HG02642 (cell line): ENCODE measurements at regions not wholly inside any gene's neighbourhood (a gene's known extent, or its start where the extent isn't known, plus 50 kb on each side); places are given as distances from the start of the nearest gene placed in this dataset.
"Not testable (repeated sequence)": the region's sequence is repeated elsewhere in the genome, so short reads cannot be mapped to it uniquely, and the experiment has no call there.

Experiments used
- ATAC-seq: cut with Tn5 transposase; IDR thresholded peaks from one replicate; pipeline ENCODE4 v1.9.1; 2021; ENCODE audit warnings: mild to moderate bottlenecking; ENCODE audit not compliant: unreplicated experiment, poor library complexity

DNA sequence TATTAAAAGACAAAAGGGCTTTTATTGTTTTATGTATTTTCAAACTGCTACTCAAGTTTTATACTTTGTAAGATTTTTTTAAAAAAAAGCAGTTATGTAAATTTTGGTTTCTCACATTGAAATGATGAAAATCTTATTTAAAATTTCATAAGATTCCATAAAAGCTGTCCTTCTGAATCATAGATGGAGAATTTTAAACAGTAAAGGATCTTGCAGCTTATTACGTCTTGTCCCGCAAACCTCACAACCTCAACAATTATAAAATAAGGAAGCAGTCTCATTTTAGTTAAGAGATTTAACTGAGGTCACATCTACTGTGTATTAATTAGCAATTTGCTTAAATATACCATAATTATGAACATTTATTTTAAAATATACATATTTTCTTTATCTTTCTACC, 581.0 kb upstream of the SPRY2 start:
- ATAC-seq, result no peak

DNA sequence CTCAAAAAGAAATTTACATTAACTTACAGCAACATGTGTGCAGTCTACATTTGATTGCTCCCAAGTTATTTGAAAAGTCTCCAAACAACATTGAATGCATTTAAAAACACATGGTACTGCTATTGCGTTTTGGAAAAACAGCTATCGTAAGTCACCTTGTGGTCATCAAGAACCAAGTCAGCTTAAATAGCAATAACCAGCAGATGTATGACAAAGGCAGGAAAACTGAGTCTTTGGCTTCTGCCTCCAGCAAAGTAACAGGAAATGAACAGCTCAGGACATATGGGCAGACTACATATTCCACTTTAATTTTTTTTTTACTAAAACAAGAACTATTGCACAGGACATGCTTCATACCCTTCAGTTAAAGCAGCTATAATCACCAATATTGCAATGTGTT, 580.6 kb upstream of the SPRY2 start:
- no peak for ATAC-seq

DNA sequence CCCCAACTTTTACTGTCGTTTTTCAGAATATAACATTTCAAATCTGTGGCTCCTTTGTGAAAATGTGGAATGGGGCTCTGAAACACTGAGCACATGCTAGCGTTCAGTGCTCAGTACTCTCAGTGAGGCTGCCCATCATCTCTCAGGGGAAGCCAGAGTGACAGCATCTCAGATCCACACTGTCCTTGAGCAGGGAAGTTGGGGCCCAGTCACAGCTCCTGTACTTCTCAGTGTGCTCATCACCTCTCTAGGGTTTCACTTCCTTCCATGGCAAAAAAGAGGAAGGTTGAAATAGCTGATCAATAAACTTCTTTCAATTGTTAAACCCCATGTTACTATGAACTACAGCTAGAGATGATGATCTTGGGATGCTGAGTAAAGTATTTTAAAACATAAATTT, 565.9 kb upstream of the SPRY2 start:
- no peak for ATAC-seq

DNA sequence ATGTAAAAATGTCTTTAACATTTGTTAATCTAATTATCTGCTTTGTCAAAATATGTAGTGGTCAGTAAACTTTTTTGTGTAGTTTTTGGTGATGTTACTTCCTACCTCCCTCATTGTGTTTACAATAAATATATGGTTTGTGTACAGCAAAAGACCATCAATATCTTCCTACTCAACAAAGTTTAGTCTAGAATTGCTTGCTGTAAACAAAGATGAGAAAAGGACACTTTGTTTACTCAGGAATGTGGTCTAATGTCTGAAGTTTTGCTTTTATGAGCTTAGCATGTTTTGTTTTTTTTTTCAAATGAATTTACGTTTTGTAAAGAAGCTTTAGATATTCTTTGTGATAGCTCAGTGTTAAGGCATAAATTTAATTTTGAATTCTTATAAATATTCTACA, 563.5 kb upstream of the SPRY2 start:
- ATAC-seq, result no peak

DNA sequence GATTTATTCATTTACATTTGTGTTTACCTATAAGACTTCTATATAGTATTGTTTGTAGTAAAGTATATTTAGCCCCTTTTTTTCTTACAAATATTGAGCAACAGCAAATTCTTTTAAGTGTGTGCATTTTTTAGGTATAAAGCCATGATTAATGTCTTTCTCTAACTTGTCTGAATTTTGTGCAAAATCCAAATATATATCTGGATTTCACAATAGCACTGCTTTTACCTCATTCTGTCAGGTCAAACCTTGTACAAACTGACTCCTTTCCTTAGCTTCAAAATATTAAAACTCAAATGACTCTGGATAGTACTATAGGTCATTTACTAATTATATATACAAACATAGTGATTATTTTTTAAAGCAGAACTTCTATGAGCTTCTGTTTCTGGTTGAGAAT, 563.0 kb upstream of the SPRY2 start:
- ATAC-seq, result no peak

DNA sequence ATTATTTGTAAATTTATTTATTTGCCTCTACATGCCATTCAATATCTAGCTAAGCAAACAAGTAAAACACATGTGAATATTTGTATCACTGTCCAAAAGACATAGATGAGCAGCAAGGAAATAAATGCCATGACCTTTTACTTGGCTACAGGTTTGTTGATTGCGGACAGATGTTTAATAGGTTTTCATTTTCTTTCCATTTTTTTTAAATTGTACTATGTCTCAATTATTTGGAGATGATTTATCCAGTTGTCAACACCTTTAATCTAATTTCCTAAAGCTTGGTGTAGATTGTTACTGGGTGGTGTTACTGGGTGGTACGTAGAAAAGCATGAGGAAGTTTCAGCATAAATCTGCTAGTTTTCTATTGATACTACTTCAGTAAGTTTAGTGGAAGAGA, 560.6 kb upstream of the SPRY2 start:
- ATAC-seq, result no peak

- ATAC-seq, result no peak
Observed at GRCh38 chr13:80901111-80901510, 560.2 kb upstream of the SPRY2 start.

DNA sequence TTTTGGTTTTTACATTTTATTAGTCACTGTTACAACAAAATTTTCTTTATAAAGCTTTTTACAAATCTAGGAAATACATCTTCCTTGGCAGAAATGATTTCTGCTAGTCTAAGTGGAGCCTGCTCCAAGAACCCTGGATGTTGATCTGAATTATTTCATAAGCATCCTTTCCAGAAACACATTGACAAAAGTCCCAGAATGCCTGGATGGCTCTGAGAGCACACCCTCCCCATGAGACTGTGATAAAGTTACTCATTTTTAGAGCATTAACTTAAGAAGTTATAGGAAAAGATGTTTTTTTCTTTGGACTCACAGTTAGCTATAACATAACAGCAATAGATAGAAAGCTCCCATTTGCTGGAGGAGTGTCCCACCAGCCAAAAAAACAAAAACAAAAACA, 559.6 kb upstream of the SPRY2 start:
- no peak for ATAC-seq

DNA sequence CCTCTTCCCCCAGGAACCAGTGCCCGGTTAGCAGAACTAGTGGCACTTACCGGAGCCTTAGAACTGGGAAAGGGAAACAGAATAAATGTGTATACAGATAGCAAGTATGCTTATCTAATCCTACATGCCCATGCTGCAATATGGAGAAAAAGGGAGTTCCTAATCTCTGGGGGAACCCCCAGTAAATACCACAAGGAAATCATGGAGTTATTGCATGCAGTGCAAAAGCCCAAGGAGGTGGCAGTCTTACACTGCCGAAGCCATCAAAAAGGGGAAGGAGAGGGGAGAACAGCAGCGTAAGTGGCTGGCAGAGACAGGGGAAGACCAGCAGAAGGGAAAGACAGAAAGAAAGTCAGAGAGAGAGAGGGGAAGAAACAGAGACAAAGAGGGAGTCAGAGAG, 556.7 kb upstream of the SPRY2 start:
- not testable (repeated sequence) for ATAC-seq

DNA sequence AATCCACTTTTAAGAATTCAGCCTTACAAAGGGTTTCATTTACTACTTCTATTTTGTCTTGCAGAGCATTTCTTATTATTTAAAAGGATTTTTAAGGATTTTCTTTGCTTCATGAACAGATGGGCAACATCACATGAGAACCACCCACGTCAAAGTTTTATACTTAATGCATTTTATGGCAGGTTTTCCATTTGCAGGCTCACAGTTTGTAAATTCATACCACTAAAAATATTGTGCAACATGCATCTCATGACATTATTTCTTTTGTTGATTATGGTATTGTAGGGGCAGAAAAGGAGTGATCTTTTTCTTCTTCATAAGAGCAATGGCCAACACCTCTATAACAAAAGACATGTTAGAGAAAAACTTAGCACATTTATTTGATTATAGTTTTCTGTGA, 554.0 kb upstream of the SPRY2 start:
- ATAC-seq, result no peak

DNA sequence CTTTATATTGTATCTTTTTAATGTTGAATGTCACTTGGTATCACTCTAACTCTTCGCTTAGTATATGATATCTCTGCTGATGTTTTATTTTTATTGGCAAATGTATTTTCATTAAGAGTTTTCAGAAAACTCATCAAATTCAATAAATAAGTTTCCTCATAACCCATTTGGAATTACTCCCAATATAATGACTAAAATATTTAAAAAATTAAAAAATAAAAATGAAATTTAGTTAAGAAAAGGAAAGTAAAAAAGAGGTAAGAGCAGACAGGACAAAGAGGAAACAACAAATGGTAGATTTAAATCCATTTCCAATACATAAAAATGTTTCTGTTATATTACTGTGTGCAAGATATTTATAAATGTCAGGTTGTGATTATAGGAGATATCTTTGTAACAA, 548.9 kb upstream of the SPRY2 start:
- ATAC-seq, result no peak

- no peak for ATAC-seq
Observed at GRCh38 chr13:80888390-80888789, 547.5 kb upstream of the SPRY2 start.

GRCh38 chr13:80884056-80884785, 543.3 kb upstream of the SPRY2 start:
- ATAC-seq, result no peak

- no peak for ATAC-seq
Observed at GRCh38 chr13:80883545-80883944, 542.6 kb upstream of the SPRY2 start.

DNA sequence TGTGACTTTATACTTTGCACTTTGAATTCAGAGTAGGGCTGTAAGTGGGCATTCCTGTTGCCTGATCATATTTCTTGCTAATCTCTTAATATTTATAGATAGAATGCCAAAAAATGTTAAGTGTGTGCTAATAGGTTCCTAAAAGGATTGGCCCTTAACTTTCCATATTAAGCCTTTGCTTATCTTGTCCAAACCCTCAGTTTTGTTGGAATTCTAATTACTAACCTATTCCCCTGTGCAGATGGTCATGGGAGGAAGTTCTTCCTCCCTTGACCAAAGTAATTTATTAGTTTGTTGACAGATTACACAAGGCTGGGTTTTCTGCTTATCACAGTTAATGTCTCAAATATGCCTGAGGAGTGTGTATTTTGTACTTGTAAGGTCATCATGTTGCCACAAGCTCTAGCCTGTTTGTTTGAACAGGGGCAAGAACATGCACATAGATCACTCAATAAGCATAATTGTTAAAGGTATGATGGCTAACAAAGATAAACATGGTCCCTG, 541.1 kb upstream of the SPRY2 start:
- no peak for ATAC-seq

GRCh38 chr13:80881495-80881894, 540.6 kb upstream of the SPRY2 start:
- no peak for ATAC-seq

DNA sequence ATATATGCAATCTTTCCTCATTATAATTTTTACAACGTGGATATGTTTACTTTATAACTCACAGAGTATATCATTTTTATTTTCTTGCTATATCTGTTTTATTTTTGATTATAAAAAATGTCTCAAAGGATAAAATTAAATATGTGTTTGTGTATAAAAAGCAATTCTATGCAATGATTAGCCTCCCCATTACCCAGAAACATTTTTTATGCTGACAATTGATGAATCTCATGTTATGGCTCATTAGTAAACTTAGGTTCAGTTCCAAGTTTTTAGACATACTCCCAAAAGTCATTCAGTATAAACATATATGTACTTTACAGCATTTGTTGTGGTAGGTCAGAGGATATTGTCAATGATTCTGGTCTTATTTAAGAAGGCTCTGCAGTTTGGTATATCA, 540.1 kb upstream of the SPRY2 start:
- ATAC-seq, result no peak

GRCh38 chr13:80877944-80878241, 537.0 kb upstream of the SPRY2 start:
- no peak for ATAC-seq

DNA sequence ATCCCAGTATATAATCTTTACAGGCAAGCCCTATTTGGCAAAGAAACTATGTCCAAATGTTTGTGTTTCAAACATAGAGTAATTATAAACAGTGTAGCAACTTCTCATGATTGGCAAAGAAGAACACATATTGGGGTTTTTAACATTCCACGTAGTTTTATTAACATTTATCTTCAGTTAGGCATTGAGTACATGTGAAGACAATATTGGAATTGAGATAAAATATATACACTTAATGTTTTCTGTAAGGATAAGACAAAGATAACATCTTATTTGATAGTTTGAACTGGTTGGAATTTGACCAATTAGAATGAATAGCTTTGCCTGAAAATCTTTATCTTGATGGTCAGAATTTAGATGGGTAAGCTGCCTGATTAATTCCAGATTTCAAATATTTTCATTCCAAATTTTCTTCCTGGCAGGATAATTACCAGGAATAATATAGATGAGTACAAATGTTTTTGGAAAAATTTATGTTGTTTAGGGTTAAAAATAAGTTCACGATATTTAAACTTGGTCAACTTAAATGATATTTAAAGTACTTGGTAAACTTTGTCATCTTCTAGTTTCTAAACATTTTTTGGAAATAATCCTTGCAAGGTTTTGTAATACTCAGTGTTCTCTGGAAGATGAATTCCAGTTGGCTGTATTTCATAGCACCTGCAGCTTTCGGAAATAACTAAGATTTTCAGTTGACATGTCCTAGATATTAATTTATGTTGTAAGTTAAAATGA, 536.5 kb upstream of the SPRY2 start:
- ATAC-seq, result no peak

DNA sequence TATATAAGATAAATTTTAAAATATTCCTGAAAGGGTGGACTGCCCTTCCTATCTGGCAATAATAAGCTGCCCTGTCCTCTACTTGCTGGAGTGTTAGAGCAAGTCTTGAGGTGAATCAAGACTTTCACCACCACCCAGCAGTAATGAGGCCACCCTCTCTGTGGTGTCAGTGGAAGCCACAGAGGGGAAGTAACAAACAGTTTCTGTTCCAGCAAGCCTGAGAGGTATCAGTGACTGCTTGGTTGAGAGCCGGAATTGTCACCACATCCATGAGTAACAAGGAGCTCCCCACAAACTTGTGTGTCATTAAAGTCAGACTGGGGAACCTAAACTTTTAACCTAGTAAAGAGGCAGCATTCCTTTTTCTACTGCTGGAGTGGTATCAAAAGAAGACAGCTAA, 532.7 kb upstream of the SPRY2 start:
- ATAC-seq, result peak; percentile 85

- not testable (repeated sequence) for ATAC-seq
Observed at GRCh38 chr13:80871971-80872370, 531.0 kb upstream of the SPRY2 start.

- no peak for ATAC-seq
Observed at GRCh38 chr13:80871481-80871880, 530.6 kb upstream of the SPRY2 start.
